ENCODE measurements at regions not wholly inside any gene's neighbourhood (a gene's known extent, or its start where the extent isn't known, plus 50 kb on each side); places are given as distances from the start of the nearest gene placed in this dataset.

- Histone ChIP-seq H3K79me2 (ENCODE audit: insufficient read depth, low read depth, low read length) (no peaks in the 10 kb centered on the region), H3K4me1 (ENCODE audit: insufficient read depth, low read length, poor library complexity, severe bottlenecking) (no peaks in the 10 kb centered on the region), H3K36me3 (ENCODE audit: insufficient read depth, low read length) (no peaks in the 10 kb centered on the region), H3K27ac (ENCODE audit: low read depth, low read length, poor library complexity, severe bottlenecking) (no peak overlapping the region), H4K20me1 (ENCODE audit: insufficient read depth, low read length) (no peaks in the 10 kb centered on the region), H3K4me3 (ENCODE audit: low read depth, low read length, poor library complexity, severe bottlenecking) (no peak overlapping the region), H3K4me2 (ENCODE audit: low read length) (no peak overlapping the region), H3K9me3 (ENCODE audit: low read length) (no peaks in the 10 kb centered on the region), H2AFZ (ENCODE audit: low read length) (no peak overlapping the region), H3K9me2 (ENCODE audit: insufficient read depth, low read length) (no peaks in the 10 kb centered on the region)
- TF ChIP-seq, protein P1, sequence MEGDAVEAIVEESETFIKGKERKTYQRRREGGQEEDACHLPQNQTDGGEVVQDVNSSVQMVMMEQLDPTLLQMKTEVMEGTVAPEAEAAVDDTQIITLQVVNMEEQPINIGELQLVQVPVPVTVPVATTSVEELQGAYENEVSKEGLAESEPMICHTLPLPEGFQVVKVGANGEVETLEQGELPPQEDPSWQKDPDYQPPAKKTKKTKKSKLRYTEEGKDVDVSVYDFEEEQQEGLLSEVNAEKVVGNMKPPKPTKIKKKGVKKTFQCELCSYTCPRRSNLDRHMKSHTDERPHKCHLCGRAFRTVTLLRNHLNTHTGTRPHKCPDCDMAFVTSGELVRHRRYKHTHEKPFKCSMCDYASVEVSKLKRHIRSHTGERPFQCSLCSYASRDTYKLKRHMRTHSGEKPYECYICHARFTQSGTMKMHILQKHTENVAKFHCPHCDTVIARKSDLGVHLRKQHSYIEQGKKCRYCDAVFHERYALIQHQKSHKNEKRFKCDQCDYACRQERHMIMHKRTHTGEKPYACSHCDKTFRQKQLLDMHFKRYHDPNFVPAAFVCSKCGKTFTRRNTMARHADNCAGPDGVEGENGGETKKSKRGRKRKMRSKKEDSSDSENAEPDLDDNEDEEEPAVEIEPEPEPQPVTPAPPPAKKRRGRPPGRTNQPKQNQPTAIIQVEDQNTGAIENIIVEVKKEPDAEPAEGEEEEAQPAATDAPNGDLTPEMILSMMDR (conservative IDR thresholded peaks at IDR 0.05; ENCODE audit: low read length), result no peak
- no peak for TF ChIP-seq EZH2phosphoT487 (IDR thresholded peaks at IDR 0.05; ENCODE audit: borderline replicate concordance, low read depth, low read length)
- no TSS peak for BruUV-seq (replicated peaks)
- DNase-seq (ENCODE audit: low spot score), result no peak
- ChIA-PET CTCF (ENCODE audit: unreplicated experiment) (no interaction called here), POLR2A (no interaction called here)
- intact Hi-C loops (cut with micrococcal nuclease; ENCODE audit: unreplicated experiment), result no loop called here
Observed at GRCh38 chr2:33791625-33792024, 192.5 kb upstream of the FAM98A start.

- Histone ChIP-seq H3K4me2 (ENCODE audit: low read length) (no peak overlapping the region), H2AFZ (ENCODE audit: low read length) (no peak overlapping the region), H3K4me1 (ENCODE audit: insufficient read depth, low read length, poor library complexity, severe bottlenecking) (peaks cover 32% of the 10 kb centered on the region), H3K79me2 (ENCODE audit: insufficient read depth, low read depth, low read length) (no peaks in the 10 kb centered on the region), H3K27ac (ENCODE audit: low read depth, low read length, poor library complexity, severe bottlenecking) (no peak overlapping the region), H3K36me3 (ENCODE audit: insufficient read depth, low read length) (no peaks in the 10 kb centered on the region), H4K20me1 (ENCODE audit: insufficient read depth, low read length) (no peaks in the 10 kb centered on the region), H3K4me3 (ENCODE audit: low read depth, low read length, poor library complexity, severe bottlenecking) (no peak overlapping the region), H3K9me2 (ENCODE audit: insufficient read depth, low read length) (no peaks in the 10 kb centered on the region), H3K9me3 (ENCODE audit: low read length) (no peaks in the 10 kb centered on the region)
- intact Hi-C loops (cut with micrococcal nuclease; ENCODE audit: unreplicated experiment), result no loop called here
- no TSS peak for BruUV-seq (replicated peaks)
- CTCF ChIA-PET (ENCODE audit: unreplicated experiment), result no interaction called here
- no peak for DNase-seq (ENCODE audit: low spot score)
- POLR2A ChIA-PET, result interaction anchor here (0.6 kb wide), 1 partner anchor 1014 kb away, joined by 3 read pairs; no protein-coding TSS in a partner anchor
- TF ChIP-seq, protein P1 (conservative IDR thresholded peaks at IDR 0.05; ENCODE audit: low read length), result no peak
- no peak for TF ChIP-seq EZH2phosphoT487 (IDR thresholded peaks at IDR 0.05; ENCODE audit: borderline replicate concordance, low read depth, low read length)
Observed at GRCh38 chr2:33788044-33788443, 188.9 kb upstream of the FAM98A start.

- Histone ChIP-seq H3K9me2 (ENCODE audit: insufficient read depth, low read length) (no peaks in the 10 kb centered on the region), H4K20me1 (ENCODE audit: insufficient read depth, low read length) (no peaks in the 10 kb centered on the region), H3K4me3 (ENCODE audit: low read depth, low read length, poor library complexity, severe bottlenecking) (no peak overlapping the region), H3K27ac (ENCODE audit: low read depth, low read length, poor library complexity, severe bottlenecking) (no peak overlapping the region), H2AFZ (ENCODE audit: low read length) (no peak overlapping the region; the same call in 1 of the 2 replicates), H3K4me1 (ENCODE audit: insufficient read depth, low read length, poor library complexity, severe bottlenecking) (peaks cover 43% of the 10 kb centered on the region), H3K79me2 (ENCODE audit: insufficient read depth, low read depth, low read length) (no peaks in the 10 kb centered on the region), H3K9me3 (ENCODE audit: low read length) (no peaks in the 10 kb centered on the region), H3K4me2 (ENCODE audit: low read length) (no peak overlapping the region), H3K36me3 (ENCODE audit: insufficient read depth, low read length) (no peaks in the 10 kb centered on the region)
- CTCF ChIA-PET (ENCODE audit: unreplicated experiment), result no interaction called here
- intact Hi-C loops (cut with micrococcal nuclease; ENCODE audit: unreplicated experiment), result no loop called here
- DNase-seq (ENCODE audit: low spot score), result no peak
- BruUV-seq (replicated peaks), result no TSS peak
- TF ChIP-seq, protein P1 (conservative IDR thresholded peaks at IDR 0.05; ENCODE audit: low read length), result no peak
- no peak for TF ChIP-seq EZH2phosphoT487 (IDR thresholded peaks at IDR 0.05; ENCODE audit: borderline replicate concordance, low read depth, low read length)
- POLR2A ChIA-PET, result no interaction called here
Observed at GRCh38 chr2:33786881-33787280, 187.8 kb upstream of the FAM98A start.

All from OCI-LY7 (cell line).